22Rv1 (cell line): ENCODE measurements at regions not wholly inside any gene's neighbourhood (a gene's known extent, or its start where the extent isn't known, plus 50 kb on each side); places are given as distances from the start of the nearest gene placed in this dataset.

Experiments used
- H3K27ac ChIP-seq: fragments of 450-650 bp; 2 replicates; pipeline ENCODE4 v1.5.1; 2017
- ZFX ChIP-seq: fragments of 450-650 bp; IDR thresholded peaks from 2 replicates; pipeline ENCODE4 v1.6.1; 2017; ENCODE audit warnings: antibody characterized with exemption, borderline replicate concordance
- TF ChIP-seq, protein P1 (sequence below): fragments of 450-650 bp; IDR thresholded peaks from 2 replicates; pipeline ENCODE4 v1.5.1; 2017; ENCODE audit warnings: mild to moderate bottlenecking

DNA sequence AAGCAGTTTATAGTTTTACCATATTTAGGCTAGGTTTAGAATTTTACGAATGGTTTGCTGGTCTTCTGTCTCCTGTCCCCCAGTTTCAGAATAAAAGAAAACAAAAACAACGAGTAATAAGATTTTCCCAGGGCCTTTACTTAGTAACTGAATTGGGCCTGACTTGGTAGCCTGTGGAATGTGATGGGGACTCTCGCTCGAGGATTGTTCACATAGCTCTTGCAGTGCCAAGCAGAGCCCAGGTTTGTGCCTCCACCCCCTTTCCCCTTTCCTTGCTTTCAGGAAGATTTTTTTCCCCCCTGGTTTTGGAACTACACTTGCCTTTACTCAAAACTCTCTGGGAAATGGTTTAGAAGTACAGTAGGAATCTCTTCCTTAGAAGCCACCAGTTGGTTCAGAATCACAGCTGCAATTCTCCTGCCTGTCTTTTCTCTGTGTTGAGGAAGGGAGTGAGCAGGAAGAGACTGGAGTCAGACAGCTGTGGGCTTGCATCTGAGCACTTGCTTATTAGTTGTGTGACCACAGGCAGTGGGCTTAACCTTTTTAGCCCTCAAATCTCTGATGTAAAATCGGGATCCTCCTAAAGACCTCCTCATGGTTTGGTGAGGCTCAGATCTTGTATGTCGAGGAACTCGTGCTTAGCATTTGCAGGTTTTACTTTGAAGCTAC, 501.2 kb downstream of the PCNX1 start:
- no peak overlapping the region for H3K27ac ChIP-seq
- TF ChIP-seq ZFX: no peak
- TF ChIP-seq, protein P1, sequence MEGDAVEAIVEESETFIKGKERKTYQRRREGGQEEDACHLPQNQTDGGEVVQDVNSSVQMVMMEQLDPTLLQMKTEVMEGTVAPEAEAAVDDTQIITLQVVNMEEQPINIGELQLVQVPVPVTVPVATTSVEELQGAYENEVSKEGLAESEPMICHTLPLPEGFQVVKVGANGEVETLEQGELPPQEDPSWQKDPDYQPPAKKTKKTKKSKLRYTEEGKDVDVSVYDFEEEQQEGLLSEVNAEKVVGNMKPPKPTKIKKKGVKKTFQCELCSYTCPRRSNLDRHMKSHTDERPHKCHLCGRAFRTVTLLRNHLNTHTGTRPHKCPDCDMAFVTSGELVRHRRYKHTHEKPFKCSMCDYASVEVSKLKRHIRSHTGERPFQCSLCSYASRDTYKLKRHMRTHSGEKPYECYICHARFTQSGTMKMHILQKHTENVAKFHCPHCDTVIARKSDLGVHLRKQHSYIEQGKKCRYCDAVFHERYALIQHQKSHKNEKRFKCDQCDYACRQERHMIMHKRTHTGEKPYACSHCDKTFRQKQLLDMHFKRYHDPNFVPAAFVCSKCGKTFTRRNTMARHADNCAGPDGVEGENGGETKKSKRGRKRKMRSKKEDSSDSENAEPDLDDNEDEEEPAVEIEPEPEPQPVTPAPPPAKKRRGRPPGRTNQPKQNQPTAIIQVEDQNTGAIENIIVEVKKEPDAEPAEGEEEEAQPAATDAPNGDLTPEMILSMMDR: no peak

DNA sequence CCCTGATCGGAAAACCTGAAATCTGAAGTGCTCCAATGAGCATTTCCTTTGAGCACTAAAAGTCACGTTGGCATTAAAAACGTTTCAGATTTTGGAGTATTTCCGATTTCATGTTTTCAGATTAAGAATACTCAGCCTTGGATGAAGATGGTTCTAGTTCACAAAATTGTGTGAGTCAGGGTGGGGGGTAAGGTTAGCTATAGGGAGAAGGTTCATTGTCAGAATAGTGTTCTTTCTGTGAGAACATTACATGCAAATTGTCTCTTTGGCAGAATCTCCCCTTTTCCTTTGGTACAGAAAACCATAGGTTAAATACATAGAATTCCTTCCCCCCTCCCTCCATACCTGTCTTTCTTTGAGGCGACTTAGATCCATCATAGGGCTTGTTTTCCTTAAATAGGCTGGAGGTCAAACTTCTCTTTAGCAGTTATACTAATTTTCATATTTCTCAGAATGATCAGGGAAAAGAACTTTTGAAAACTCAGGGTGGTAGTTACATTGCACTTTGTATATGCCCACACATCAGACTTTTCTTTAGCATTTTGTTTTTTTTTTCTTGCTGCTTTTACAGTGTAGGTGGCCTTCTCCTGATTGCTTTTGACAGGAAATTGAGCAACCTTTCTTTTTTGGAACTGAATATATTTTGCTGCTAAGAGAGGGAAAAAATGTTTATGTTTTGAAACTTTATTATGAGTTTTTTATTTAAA, 503.5 kb downstream of the PCNX1 start:
- TF ChIP-seq, protein P1: no peak
- TF ChIP-seq ZFX: no peak
- H3K27ac ChIP-seq: no peak overlapping the region

DNA sequence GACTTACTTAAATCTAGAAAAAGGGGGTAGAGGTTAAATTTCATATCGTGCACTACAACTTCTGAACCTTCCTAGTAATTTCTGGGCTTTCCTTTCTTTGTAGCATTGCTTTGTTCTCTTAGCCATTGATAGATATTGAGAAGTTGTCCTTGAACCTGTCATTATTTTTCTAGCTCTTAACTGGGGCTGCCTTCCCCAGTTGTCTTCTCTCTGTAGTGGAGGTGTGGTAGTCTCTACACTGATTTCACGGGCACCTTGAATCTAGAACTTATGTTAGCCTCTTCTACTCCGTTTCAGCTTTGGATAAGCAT, 504.0 kb downstream of the PCNX1 start:
- TF ChIP-seq, protein P1: no peak
- TF ChIP-seq ZFX: no peak
- H3K27ac ChIP-seq: 0 out of 2 replicates have a peak overlapping the region, but pooled peaks have one; percentile 3

DNA sequence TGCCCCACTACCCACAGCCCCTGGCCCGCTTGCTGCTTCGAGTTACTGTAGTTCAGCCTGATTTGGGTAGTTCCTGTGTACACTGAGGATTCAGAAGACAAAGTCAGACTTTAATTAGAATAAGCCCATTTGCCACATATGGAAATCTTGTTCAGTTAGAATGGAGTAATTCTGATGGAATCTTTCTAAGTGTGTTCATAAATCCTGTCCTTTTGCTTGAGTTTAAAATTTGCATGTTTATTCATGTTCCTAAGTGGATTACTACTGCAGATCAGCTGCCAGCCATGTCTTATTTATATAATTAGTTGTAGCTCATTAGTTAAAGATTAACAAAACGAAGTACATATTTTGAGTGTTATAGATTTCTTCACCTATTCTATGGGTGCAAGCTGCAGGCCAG, 504.5 kb downstream of the PCNX1 start:
- TF ChIP-seq ZFX: no peak
- TF ChIP-seq, protein P1: no peak
- H3K27ac ChIP-seq: peak overlapping the region; percentile 3; the same call in 1 of the 2 replicates

DNA sequence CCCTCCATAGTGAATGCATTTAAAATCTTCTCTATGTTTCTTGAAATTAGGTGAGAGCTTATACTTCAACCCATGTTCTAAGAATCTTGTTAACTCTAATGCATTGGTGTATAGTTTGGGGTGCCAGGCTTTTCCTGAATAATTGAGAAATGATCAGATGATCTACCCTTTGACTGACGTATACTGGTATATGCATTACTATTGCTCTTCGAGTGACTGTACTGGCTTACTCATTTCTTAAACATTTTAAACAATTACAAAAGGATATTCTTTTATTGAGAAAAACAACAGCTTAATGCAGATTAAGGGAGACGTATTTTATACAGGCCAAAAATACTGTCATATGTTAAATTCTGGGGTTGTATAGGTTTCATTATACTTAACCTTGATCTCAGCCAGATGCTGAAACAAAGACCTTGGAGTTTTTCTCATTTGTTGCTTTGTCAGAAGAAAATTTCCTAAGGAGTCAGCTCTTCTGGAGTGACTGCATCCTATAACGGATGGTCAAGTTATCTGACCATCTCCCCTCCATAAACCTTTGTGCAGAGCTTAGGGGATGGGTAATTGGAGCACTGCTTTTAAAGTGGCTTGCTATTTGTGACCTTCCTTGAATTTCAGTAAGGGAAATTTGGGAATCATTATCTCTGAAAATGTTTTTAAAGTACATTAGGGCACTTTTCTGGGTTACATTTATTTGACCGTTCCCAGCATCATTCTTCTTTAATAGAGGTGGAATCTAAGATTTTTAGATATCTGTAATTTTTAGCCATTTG, 507.6 kb downstream of the PCNX1 start:
- H3K27ac ChIP-seq: no peak overlapping the region
- TF ChIP-seq ZFX: no peak
- TF ChIP-seq, protein P1: no peak

DNA sequence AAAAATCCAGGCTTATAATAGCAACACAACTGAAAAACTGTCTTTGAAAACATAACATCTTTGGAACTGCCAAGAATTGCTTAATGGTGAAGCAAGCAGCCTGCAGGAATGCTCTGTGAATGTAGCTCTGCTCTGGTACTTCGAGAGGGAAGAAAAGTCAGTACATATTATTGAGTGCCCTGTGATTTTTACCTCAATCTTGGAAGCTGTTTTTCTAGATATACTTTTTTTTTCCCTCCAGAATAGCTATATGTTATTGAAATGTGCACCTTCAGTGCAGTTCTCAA, 508.1 kb downstream of the PCNX1 start:
- TF ChIP-seq, protein P1: no peak
- no peak for TF ChIP-seq ZFX

DNA sequence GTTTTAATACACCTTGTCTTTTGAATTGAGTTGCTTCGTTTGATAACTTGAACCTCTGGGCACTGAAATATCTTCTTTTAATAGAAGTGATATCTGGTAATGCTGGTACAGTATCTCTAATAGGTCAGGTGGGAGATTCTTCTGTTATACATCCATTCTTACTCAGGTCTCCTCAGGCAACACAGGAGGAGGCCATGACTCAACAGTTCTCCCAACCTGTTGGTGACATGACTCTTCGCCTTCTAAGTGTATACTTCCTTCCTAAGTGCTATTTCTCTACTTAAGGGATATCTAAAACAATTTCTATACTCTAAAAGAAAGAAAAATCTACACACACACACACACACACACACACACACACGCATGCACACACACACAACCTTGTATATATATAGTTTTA, 509.1 kb downstream of the PCNX1 start:
- TF ChIP-seq ZFX: no peak
- TF ChIP-seq, protein P1: no peak
- H3K27ac ChIP-seq: no peak overlapping the region

More for the DNA sequence above, 508.1 kb downstream of the PCNX1 start:
- H3K27ac ChIP-seq: no peak overlapping the region
